Calu3 (cell line): ENCODE measurements at regions not wholly inside any gene's neighbourhood (a gene's known extent, or its start where the extent isn't known, plus 50 kb on each side); places are given as distances from the start of the nearest gene placed in this dataset.

Experiments
- BruUV-seq: library from RNA; stranded (reverse); fragments of 400-500 nt; replicated peaks from 2 replicates; lab custom pipeline; 2021; lab: Mats Ljungman, UMichigan
- CTCF ChIA-PET: fragments of 300-600 bp; sonication (Branson Sonifier 250); formaldehyde crosslinking; loops from one replicate; lab custom pipeline; 2022; ENCODE audit warnings: antibody characterized with exemption; lab: Charles Lee
- DNase-seq: peaks from one replicate; pipeline ENCODE4 v3.0.0; 2022
- H3K27ac Mint-ChIP-seq: one replicate; pipeline ENCODE4 v1.8.0; 2022; ENCODE audit warnings: mixed read lengths; ENCODE audit not compliant: unreplicated experiment
- H3K27me3 Mint-ChIP-seq: one replicate; pipeline ENCODE4 v1.8.0; 2022; ENCODE audit warnings: mixed read lengths; ENCODE audit not compliant: unreplicated experiment
- H3K36me3 Mint-ChIP-seq: one replicate; pipeline ENCODE4 v1.8.0; 2022; ENCODE audit warnings: mild to moderate bottlenecking, moderate library complexity, mixed read lengths; ENCODE audit not compliant: insufficient read depth, unreplicated experiment
- H3K4me1 Mint-ChIP-seq: one replicate; pipeline ENCODE4 v1.8.0; 2022; ENCODE audit warnings: mild to moderate bottlenecking, low read depth, mixed read lengths; ENCODE audit not compliant: unreplicated experiment
- H3K4me3 Mint-ChIP-seq: one replicate; pipeline ENCODE4 v1.8.0; 2022; ENCODE audit warnings: mild to moderate bottlenecking, low read depth, moderate library complexity, mixed read lengths; ENCODE audit not compliant: unreplicated experiment
- H3K9me3 Mint-ChIP-seq: one replicate; pipeline ENCODE4 v1.8.0; 2022; ENCODE audit warnings: low read depth, mixed read lengths; ENCODE audit not compliant: unreplicated experiment
- intact Hi-C: fragments of 100-400 bp; cut with micrococcal nuclease; formaldehyde crosslinking; loops from one replicate; pipeline ENCODE4 v1.10.0; 2022; ENCODE audit not compliant: unreplicated experiment
- TF ChIP-seq, protein P1 (sequence below): fragments of 200-600 bp; IDR thresholded peaks from one replicate; pipeline ENCODE4 v1.8.0; 2022; ENCODE audit warnings: antibody characterized with exemption; ENCODE audit not compliant: unreplicated experiment

DNA sequence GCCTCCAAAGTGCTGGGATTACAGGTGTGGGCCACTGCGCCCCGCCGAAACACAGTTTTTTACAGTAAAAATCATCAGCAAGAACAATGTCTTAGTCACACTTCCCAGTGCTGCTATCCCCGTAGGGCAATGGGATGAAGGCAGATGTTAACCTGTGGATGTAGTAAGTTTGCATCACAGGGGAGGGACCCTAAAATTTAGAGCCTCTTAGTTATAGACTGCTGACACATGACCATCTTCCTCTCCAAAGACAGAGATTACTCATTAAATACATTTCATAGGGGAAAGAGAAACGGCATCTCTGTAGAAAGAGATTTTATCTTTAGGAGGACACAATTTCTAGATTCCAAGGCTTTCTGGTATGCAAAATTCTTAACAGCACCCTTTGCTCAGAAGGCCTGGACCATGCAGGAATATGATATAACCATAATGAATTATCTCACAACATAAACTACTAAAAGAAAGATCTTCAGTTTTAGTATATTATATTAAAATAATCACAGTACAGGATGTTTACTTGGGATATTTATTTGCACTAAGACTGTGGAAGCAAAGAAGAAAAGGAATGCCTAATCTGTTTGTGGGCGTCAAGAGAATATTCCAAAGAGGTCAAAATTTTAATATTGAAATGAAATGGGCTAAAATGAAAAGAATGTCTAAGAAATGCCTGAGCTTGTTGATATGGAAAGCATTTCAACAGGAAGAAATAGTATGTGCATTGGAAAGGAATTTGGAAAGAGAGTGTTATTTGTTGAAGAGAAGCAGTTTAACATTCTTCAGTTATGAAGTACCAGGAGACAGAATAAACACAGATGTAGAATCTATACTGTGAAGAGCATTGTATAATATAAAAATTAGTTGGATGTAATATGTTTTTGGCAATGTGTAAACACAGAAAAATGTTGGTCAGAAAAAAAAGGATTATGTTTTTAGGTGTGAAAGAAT, 1228.3 kb upstream of the CHAC2 start:
- Mint-ChIP-seq H3K27me3 (no peaks in the 10 kb centered on the region), H3K9me3 (peaks cover 11% of the 10 kb centered on the region), H3K27ac (no peak overlapping the region), H3K4me3 (no peak overlapping the region), H3K36me3 (no peaks in the 10 kb centered on the region), H3K4me1 (no peaks in the 10 kb centered on the region)
- no peak for DNase-seq
- no TSS peak for BruUV-seq
- CTCF ChIA-PET = interaction anchor here (0.7 kb wide), 1 partner anchor 443 kb away, joined by 3 read pairs; no protein-coding TSS in a partner anchor
- TF ChIP-seq, protein P1, sequence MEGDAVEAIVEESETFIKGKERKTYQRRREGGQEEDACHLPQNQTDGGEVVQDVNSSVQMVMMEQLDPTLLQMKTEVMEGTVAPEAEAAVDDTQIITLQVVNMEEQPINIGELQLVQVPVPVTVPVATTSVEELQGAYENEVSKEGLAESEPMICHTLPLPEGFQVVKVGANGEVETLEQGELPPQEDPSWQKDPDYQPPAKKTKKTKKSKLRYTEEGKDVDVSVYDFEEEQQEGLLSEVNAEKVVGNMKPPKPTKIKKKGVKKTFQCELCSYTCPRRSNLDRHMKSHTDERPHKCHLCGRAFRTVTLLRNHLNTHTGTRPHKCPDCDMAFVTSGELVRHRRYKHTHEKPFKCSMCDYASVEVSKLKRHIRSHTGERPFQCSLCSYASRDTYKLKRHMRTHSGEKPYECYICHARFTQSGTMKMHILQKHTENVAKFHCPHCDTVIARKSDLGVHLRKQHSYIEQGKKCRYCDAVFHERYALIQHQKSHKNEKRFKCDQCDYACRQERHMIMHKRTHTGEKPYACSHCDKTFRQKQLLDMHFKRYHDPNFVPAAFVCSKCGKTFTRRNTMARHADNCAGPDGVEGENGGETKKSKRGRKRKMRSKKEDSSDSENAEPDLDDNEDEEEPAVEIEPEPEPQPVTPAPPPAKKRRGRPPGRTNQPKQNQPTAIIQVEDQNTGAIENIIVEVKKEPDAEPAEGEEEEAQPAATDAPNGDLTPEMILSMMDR = no peak
- intact Hi-C loops = no loop called here

DNA sequence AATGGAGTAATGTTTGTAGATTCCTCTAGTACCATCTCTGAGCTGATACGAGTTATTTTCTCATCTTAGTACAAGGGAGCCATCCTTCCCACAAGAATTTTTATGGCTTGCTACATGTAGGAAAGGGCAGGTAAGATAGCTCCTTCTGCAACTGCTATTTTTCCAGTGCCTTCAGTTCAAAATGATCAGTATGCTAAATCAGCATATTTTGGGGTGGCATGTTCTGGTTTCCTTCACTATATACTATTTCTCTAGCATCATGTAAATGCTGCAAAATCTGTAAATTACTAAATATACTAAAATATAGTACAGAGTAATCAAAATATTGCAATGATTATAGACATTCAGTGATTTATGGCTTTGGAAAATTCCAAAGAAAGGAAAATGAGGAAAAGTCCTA, 1230.0 kb upstream of the CHAC2 start:
- TF ChIP-seq, protein P1 = no peak
- intact Hi-C loops = no loop called here
- H3K9me3 Mint-ChIP-seq = peaks cover 5% of the 10 kb centered on the region
- no peaks in the 10 kb centered on the region for H3K36me3 Mint-ChIP-seq
- H3K4me1 Mint-ChIP-seq = no peaks in the 10 kb centered on the region
- H3K4me3 Mint-ChIP-seq = no peak overlapping the region
- no peaks in the 10 kb centered on the region for H3K27me3 Mint-ChIP-seq
- no peak overlapping the region for H3K27ac Mint-ChIP-seq
- BruUV-seq = no TSS peak
- CTCF ChIA-PET = no interaction called here
- DNase-seq = no peak

DNA sequence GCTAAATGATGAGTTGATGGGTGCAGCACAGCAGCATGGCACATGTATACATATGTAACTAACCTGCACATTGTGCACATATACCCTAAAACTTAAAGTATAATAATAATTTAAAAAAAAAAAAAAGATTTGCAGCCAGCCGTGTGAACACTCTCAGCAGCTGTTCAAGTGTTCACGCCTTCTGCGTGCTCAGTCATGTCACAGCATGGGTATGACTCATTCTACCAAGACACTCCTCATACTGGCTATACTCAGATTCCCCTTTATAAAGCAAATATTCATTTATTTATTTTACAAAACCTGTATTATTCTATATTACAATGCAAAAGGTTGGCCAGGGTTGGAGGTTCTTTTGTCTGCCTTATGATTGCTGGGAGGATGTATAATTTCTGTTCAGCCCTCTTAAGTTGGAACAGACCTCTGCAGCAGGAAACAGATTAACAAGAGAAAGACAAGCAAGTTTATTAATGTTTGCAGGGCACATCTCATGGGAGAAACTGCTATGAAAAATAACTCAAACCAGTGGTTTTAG, 1230.6 kb upstream of the CHAC2 start:
- TF ChIP-seq, protein P1 = no peak
- CTCF ChIA-PET = no interaction called here
- BruUV-seq = no TSS peak
- Mint-ChIP-seq H3K4me1 (no peaks in the 10 kb centered on the region), H3K27me3 (no peaks in the 10 kb centered on the region), H3K9me3 (peaks cover 4% of the 10 kb centered on the region), H3K36me3 (no peaks in the 10 kb centered on the region), H3K4me3 (no peak overlapping the region), H3K27ac (no peak overlapping the region)
- intact Hi-C loops = no loop called here
- DNase-seq = no peak

DNA sequence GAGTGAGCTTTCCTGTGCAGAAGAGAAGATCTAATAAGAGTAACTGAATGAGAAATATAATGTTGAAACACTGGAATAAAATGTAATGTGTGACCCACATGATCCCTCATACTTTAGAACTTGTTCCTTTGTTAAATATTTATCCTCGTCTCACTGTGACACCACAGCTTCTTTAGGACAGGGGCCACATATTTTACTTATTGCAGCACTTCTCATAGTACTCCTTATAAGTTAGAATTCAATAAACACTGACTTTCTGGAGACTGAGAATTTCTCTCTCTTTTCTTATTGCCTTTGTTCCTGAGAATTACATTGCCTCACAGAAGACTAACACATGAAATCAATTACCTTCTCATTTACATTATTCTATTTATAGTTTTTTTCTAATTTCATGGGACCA, 1234.6 kb upstream of the CHAC2 start:
- no peaks in the 10 kb centered on the region for H3K27me3 Mint-ChIP-seq

More for the DNA sequence above, 1234.6 kb upstream of the CHAC2 start:
- no peak for DNase-seq
- TF ChIP-seq, protein P1 = no peak
- no TSS peak for BruUV-seq
- Mint-ChIP-seq H3K4me1 (no peaks in the 10 kb centered on the region), H3K36me3 (no peaks in the 10 kb centered on the region), H3K27ac (no peak overlapping the region), H3K9me3 (peaks cover 6% of the 10 kb centered on the region), H3K4me3 (no peak overlapping the region)
- CTCF ChIA-PET = no interaction called here
- intact Hi-C loops = no loop called here
